ENCODE measurements at regions not wholly inside any gene's neighbourhood (a gene's known extent, or its start where the extent isn't known, plus 50 kb on each side); places are given as distances from the start of the nearest gene placed in this dataset.

- TF ChIP-seq CTCF (IDR thresholded peaks at IDR 0.05), result no peak
- no peak for TF ChIP-seq POLR2A (IDR thresholded peaks at IDR 0.05)
Measured at GRCh38 chr1:104235141-104235540, 485.4 kb downstream of the AMY1C start.
